K562 (cell line): ENCODE measurements at regions not wholly inside any gene's neighbourhood (a gene's known extent, or its start where the extent isn't known, plus 50 kb on each side); places are given as distances from the start of the nearest gene placed in this dataset.

Source experiments
- ATAC-seq: fragments of 200-7000 bp; cut with Tn5 transposase; 3 replicates; pipeline ENCODE4 v1.9.1; 2020; ENCODE audit warnings: moderate library complexity
- BruUV-seq: library from RNA; stranded (reverse); fragments of 400-500 nt; replicated peaks from 2 replicates; lab custom pipeline; 2021; lab: Mats Ljungman, UMichigan
- CTCF ChIA-PET: fragments of 300-600 bp; formaldehyde crosslinking; extraction: SDS; loops from one replicate; lab custom pipeline; 2021; ENCODE audit warnings: low intra/inter-chr PET ratio; lab: Yijun Ruan, JAX
- POLR2A ChIA-PET: fragments of 300-600, 350-650 bp; sonication (Branson Sonifier 250); formaldehyde crosslinking; extraction: SDS; loops from one replicate; lab custom pipeline; 2021; ENCODE audit warnings: antibody characterized with exemption, inconsistent platforms; lab: Yijun Ruan, JAX
- DNase-seq, 4 experiments: peaks; one replicate each; pipeline versions ENCODE4 v3.0.0 to v3.0.0-alpha.2; 2011 to 2018; ENCODE audit warnings: low spot score in 3 of 4, mixed read lengths in 3 of 4; ENCODE audit errors: extremely low read depth in 1 of 4
- FAIRE-seq: peaks from 2 replicates; lab custom pipeline; 2011; peaks lifted over from hg19 to GRCh38; lab: Jason Lieb, UNC
- H2AFZ ChIP-seq: 2 replicates; pipeline ENCODE4 v1.6.0; 2011; ENCODE audit warnings: low read depth, low read length, control low read depth, inconsistent platforms
- H3K27ac ChIP-seq: fragments of 200-600 bp; 3 replicates; pipeline ENCODE4 v1.8.0; 2011; ENCODE audit warnings: low read depth, mild to moderate bottlenecking, control low read depth, inconsistent platforms, low read length, moderate library complexity, mixed read lengths; ENCODE audit errors: extremely low read depth
- H3K27me3 ChIP-seq, 2 experiments: fragments of 300-600 bp in 1 of 2; 2 replicates in 1 of 2; 3 replicates in 1 of 2; pipeline versions ENCODE4 v1.6.0 to v1.8.0; 2011; ENCODE audit warnings: inconsistent platforms in 2 of 2, low read length in 2 of 2, mild to moderate bottlenecking in 1 of 2, mixed read lengths in 1 of 2, moderate library complexity in 1 of 2; ENCODE audit not compliant: control insufficient read depth in 2 of 2, insufficient read depth in 2 of 2
- H3K36me3 ChIP-seq: fragments of 300-600 bp; 3 replicates; pipeline ENCODE4 v1.8.0; 2011; ENCODE audit warnings: mild to moderate bottlenecking, low read length, inconsistent platforms; ENCODE audit not compliant: control insufficient read depth, insufficient read depth
- H3K4me1 ChIP-seq, 2 experiments: fragments of 200-600 bp in 1 of 2; replicated peaks in 1 of 2; 2 replicates in 1 of 2; 3 replicates in 1 of 2; pipeline versions ENCODE4 v1.5.1 to v1.8.0; 2011; ENCODE audit warnings: inconsistent platforms in 2 of 2, low read length in 2 of 2, mild to moderate bottlenecking in 1 of 2, mixed read lengths in 1 of 2, moderate library complexity in 1 of 2; ENCODE audit not compliant: control insufficient read depth in 2 of 2, insufficient read depth in 2 of 2
- H3K4me2 ChIP-seq: 2 replicates; pipeline ENCODE4 v1.6.1; 2011; ENCODE audit warnings: low read length, control low read depth, inconsistent platforms, mixed read lengths; ENCODE audit not compliant: insufficient read depth
- H3K4me3 ChIP-seq: fragments of 200-600 bp; sonication (generic), shearing (Covaris generic); 2 replicates; pipeline ENCODE4 v1.5.1; 2016; ENCODE audit warnings: control low read depth, inconsistent platforms
- H3K79me2 ChIP-seq: fragments of 200-600 bp; 3 replicates; pipeline ENCODE4 v1.8.0; 2011; ENCODE audit warnings: low read length, inconsistent platforms; ENCODE audit not compliant: control insufficient read depth, insufficient read depth
- H3K9ac ChIP-seq, 2 experiments: 2 replicates each; pipeline versions ENCODE4 v1.6.0 to v1.6.1; 2011; ENCODE audit warnings: low read depth in 2 of 2, low read length in 2 of 2, control low read depth in 1 of 2, inconsistent platforms in 1 of 2, mild to moderate bottlenecking in 1 of 2, mixed read lengths in 1 of 2; ENCODE audit not compliant: insufficient read depth in 1 of 2
- H3K9me1 ChIP-seq: one replicate; pipeline ENCODE4 v1.6.0; 2011; ENCODE audit warnings: inconsistent platforms, mild to moderate bottlenecking, low read length, moderate library complexity; ENCODE audit not compliant: control insufficient read depth, insufficient read depth
- H3K9me3 ChIP-seq: replicated peaks from 2 replicates; pipeline ENCODE4 v1.5.1; 2011; ENCODE audit warnings: low read depth, low read length, inconsistent platforms; ENCODE audit not compliant: control insufficient read depth, insufficient read depth
- H4K20me1 ChIP-seq: replicated peaks from 2 replicates; pipeline ENCODE4 v1.6.1; 2011; ENCODE audit warnings: low read length, inconsistent platforms, mixed read lengths; ENCODE audit not compliant: control insufficient read depth, insufficient read depth
- BRCA1 ChIP-seq, 2 experiments: fragments of 450-650 bp in 1 of 2; sonication (generic) in 1 of 2; formaldehyde crosslinking in 1 of 2; IDR thresholded peaks; 2 replicates each; pipeline versions ENCODE4 v1.5.0 to v1.6.1; 2017 to 2020; ENCODE audit warnings: mild to moderate bottlenecking in 1 of 2, missing genetic modification reagents in 1 of 2
- MTA3 ChIP-seq: fragments of 450-650 bp; formaldehyde crosslinking; IDR thresholded peaks from 2 replicates; pipeline ENCODE4 v1.6.1; 2017; ENCODE audit warnings: mild to moderate bottlenecking, borderline replicate concordance
- SAFB ChIP-seq: fragments of 200-400 bp; formaldehyde crosslinking; IDR thresholded peaks from 2 replicates; pipeline ENCODE4 v1.6.1; 2017; ENCODE audit warnings: low read depth, low read length, borderline replicate concordance
- STAT5A ChIP-seq: IDR thresholded peaks from 2 replicates; pipeline ENCODE4 v1.6.1; 2012; ENCODE audit warnings: low read length, inconsistent platforms, borderline replicate concordance
- ZNF134 ChIP-seq: fragments of 250-450 bp; sonication (Bioruptor Pico); conservative IDR thresholded peaks from 2 replicates; pipeline ENCODE4 v1.4.0; 2020
- in situ Hi-C: fragments of 300-500 bp; cut with MboI; formaldehyde crosslinking; loops from 4 replicates; pipeline ENCODE4 v1.15.0; 2018; ENCODE audit warnings: inconsistent platforms, mixed read lengths
- intact Hi-C: fragments of 100-400 bp; cut with micrococcal nuclease; formaldehyde crosslinking; loops from 2 replicates; pipeline ENCODE4 v1.14.2; 2022
- TF ChIP-seq, protein P1 (sequence below): fragments of 250-450 bp; sonication (Bioruptor Pico); IDR thresholded peaks from 2 replicates; pipeline ENCODE4 v1.5.0; 2022; ENCODE audit warnings: mild to moderate bottlenecking

DNA sequence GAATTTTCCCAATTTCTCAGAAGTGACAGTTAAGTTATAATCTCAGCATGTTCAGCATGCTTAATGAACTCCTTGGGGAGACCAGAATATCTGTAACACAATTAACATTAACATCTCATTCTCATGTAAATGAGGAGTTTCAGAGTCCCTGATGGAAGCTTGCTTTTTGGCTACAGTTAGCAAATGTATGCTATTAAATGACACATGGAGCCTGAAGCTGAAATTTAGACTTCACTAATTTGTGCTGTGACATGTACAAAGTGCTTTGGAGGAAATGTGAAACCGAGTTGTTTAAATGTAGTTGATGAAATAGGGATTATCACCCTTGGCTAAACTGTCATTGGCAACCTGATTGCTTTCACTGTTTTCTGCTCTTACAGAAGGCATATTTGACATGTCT lies 2265.1 kb upstream of the PCDH20 start (continued):
- TF ChIP-seq ZNF134 (no peak), MTA3 (no peak), STAT5A (no peak)
- TF ChIP-seq, protein P1, sequence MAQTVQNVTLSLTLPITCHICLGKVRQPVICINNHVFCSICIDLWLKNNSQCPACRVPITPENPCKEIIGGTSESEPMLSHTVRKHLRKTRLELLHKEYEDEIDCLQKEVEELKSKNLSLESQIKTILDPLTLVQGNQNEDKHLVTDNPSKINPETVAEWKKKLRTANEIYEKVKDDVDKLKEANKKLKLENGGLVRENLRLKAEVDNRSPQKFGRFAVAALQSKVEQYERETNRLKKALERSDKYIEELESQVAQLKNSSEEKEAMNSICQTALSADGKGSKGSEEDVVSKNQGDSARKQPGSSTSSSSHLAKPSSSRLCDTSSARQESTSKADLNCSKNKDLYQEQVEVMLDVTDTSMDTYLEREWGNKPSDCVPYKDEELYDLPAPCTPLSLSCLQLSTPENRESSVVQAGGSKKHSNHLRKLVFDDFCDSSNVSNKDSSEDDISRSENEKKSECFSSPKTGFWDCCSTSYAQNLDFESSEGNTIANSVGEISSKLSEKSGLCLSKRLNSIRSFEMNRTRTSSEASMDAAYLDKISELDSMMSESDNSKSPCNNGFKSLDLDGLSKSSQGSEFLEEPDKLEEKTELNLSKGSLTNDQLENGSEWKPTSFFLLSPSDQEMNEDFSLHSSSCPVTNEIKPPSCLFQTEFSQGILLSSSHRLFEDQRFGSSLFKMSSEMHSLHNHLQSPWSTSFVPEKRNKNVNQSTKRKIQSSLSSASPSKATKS (CRISPR knock-in tag), result no peak
- TF ChIP-seq, all 486 proteins: peak for 0

DNA sequence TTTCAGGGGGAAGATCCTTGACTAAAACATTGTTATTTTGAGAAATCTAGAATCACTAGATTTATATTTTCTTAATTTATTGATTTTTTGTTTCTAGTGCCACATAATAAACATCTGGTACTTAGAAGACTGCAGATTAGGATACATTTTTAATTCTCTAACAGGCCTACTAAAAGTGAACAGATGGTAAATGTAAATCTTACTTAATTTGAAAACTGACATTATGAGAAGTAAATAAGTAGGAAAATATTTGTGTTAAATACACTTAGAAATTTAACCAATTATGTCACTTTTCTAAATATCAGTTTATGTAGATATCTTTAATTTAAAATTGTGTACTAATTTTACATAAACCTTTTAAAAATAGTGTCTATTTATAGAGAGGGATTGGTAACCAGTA lies 2255.6 kb upstream of the PCDH20 start:
- ATAC-seq (no peak), DNase-seq (no peak), FAIRE-seq (no peak)
- H3K36me3 ChIP-seq, result no peaks in the 10 kb centered on the region
- H3K9ac ChIP-seq, result no peak overlapping the region
- intact Hi-C loops, result no loop called here
- TF ChIP-seq BRCA1 (IDR thresholded peaks at IDR 0.05) (peak; percentile 65; the same call in 1 of the 2 replicates), BRCA1 (CRISPR knock-in tag; IDR thresholded peaks at IDR 0.05) (no peak), SAFB (no peak)
- BruUV-seq, result no TSS peak
- H3K27me3 ChIP-seq, result no peaks in the 10 kb centered on the region
- no peak overlapping the region for H3K4me2 ChIP-seq
- H3K4me3 ChIP-seq, result no peak overlapping the region
- no peak overlapping the region for H3K27ac ChIP-seq
- CTCF ChIA-PET, result no interaction called here
- no peak overlapping the region for H2AFZ ChIP-seq
- no peaks in the 10 kb centered on the region for H3K4me1 ChIP-seq
- in situ Hi-C loops, result no loop called here
- POLR2A ChIA-PET, result no interaction called here
- no peaks in the 10 kb centered on the region for H3K79me2 ChIP-seq
- no peaks in the 10 kb centered on the region for H3K9me1 ChIP-seq
- H3K9me3 ChIP-seq, result no peaks in the 10 kb centered on the region
- no peaks in the 10 kb centered on the region for H4K20me1 ChIP-seq
